ENCODE measurements at regions not wholly inside any gene's neighbourhood (a gene's known extent, or its start where the extent isn't known, plus 50 kb on each side); places are given as distances from the start of the nearest gene placed in this dataset.

- TF ChIP-seq CTCF (IDR thresholded peaks at IDR 0.05) = no peak
- no peak for TF ChIP-seq POLR2A (IDR thresholded peaks at IDR 0.05)
These were observed 224.2 kb downstream of the ZIC5 start for GRCh38 chr13:99747403-99747710.
